Mesothelial cell of epicardium (in vitro differentiated cells): ENCODE measurements at regions not wholly inside any gene's neighbourhood (a gene's known extent, or its start where the extent isn't known, plus 50 kb on each side); places are given as distances from the start of the nearest gene placed in this dataset.

Source experiments
- DNase-seq, 2 experiments: peaks; one replicate each; pipeline ENCODE4 v3.0.0; 2021; ENCODE audit warnings: low spot score in 2 of 2; ENCODE audit not compliant: unreplicated experiment in 2 of 2
- H3K27ac Mint-ChIP-seq: 2 replicates; pipeline ENCODE4 v1.8.0; 2021; ENCODE audit warnings: mixed read lengths
- H3K27me3 Mint-ChIP-seq: 2 replicates; pipeline ENCODE4 v1.8.0; 2021; ENCODE audit warnings: low read depth, mixed read lengths
- H3K36me3 Mint-ChIP-seq: 2 replicates; pipeline ENCODE4 v1.8.0; 2021; ENCODE audit warnings: mixed read lengths
- H3K4me1 Mint-ChIP-seq: 2 replicates; pipeline ENCODE4 v1.8.0; 2021; ENCODE audit warnings: mixed read lengths
- H3K4me3 Mint-ChIP-seq: 2 replicates; pipeline ENCODE4 v1.8.0; 2021; ENCODE audit warnings: mild to moderate bottlenecking, moderate library complexity, mixed read lengths
- H3K9me3 Mint-ChIP-seq: 2 replicates; pipeline ENCODE4 v1.8.0; 2021; ENCODE audit warnings: mixed read lengths
- TF ChIP-seq, protein P1 (sequence below): fragments of 200-600 bp; sonication (generic); IDR thresholded peaks from one replicate; pipeline ENCODE4 v1.5.0; 2021; ENCODE audit warnings: antibody characterized with exemption; ENCODE audit not compliant: unreplicated experiment

DNA sequence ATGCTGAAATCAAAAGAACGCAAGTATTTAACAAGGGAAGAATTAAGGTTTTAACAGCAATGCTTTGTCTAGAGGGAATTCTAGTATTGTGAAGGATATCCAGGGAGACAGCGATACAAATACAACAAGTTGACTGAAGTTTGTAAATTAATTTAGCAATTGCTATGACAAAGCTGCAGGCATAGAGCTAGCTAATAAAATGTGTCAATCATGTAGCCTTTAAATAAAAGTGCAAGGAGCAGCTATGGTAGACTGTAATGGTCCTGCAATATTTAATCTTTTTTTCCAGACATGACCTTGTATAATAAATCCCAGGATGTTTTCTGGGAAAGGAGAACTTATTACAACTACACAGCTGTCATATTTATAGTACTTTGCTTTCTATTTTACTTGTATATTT lies 779.3 kb downstream of the SLITRK5 start:
- no peaks in the 10 kb centered on the region for H3K27me3 Mint-ChIP-seq
- DNase-seq, result no peak
- peaks cover 12% of the 10 kb centered on the region for H3K9me3 Mint-ChIP-seq
- no peaks in the 10 kb centered on the region for H3K4me1 Mint-ChIP-seq
- TF ChIP-seq, protein P1, sequence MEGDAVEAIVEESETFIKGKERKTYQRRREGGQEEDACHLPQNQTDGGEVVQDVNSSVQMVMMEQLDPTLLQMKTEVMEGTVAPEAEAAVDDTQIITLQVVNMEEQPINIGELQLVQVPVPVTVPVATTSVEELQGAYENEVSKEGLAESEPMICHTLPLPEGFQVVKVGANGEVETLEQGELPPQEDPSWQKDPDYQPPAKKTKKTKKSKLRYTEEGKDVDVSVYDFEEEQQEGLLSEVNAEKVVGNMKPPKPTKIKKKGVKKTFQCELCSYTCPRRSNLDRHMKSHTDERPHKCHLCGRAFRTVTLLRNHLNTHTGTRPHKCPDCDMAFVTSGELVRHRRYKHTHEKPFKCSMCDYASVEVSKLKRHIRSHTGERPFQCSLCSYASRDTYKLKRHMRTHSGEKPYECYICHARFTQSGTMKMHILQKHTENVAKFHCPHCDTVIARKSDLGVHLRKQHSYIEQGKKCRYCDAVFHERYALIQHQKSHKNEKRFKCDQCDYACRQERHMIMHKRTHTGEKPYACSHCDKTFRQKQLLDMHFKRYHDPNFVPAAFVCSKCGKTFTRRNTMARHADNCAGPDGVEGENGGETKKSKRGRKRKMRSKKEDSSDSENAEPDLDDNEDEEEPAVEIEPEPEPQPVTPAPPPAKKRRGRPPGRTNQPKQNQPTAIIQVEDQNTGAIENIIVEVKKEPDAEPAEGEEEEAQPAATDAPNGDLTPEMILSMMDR, result no peak
- no peak overlapping the region for H3K27ac Mint-ChIP-seq
- no peak overlapping the region for H3K4me3 Mint-ChIP-seq
- no peaks in the 10 kb centered on the region for H3K36me3 Mint-ChIP-seq

DNA sequence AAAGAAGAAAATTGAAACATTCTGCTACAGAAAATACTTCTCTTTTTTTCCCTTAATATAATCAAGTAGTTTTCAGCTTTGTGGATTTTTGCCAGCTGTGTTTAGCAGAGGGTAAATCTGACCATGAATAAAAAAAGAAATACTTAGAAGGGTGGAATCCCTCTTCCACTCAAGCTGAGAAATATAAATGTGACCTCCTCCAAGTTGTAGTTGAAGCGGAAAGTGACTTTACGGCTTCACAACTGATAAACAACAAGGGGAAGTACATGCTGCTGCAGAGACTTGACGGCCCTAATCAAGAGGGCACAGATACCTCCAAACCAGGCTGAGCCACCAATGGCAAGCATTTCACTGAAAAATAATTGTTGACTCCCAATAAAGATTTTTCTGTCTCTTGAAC lies 785.0 kb downstream of the SLITRK5 start:
- peaks cover 11% of the 10 kb centered on the region for H3K9me3 Mint-ChIP-seq

DNA sequence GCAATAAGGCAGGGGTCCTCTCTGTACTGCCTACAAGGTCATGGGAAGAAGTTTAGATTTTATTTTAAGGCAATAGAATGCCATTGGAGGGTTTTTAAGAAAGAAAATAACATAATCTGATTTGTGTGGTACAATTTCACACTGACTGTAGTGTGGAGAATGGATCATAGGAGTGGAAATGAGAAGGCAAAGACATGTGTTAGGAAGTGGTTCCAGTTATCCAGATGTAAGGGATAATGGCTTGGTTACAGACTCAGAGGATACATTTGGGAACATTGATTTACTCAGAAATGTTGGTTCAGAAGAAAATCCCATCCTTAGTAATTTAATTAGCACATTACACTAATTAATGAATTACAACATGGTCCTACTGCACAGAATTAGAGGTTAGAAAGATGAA lies 788.2 kb downstream of the SLITRK5 start:
- Mint-ChIP-seq H3K4me3 (no peak overlapping the region), H3K36me3 (no peaks in the 10 kb centered on the region), H3K27me3 (no peaks in the 10 kb centered on the region), H3K4me1 (peaks cover 19% of the 10 kb centered on the region), H3K27ac (no peak overlapping the region), H3K9me3 (peaks cover 11% of the 10 kb centered on the region)
- DNase-seq, result no peak
- TF ChIP-seq, protein P1, result no peak

More for the DNA sequence above, 785.0 kb downstream of the SLITRK5 start:
- Mint-ChIP-seq H3K4me3 (no peak overlapping the region), H3K36me3 (no peaks in the 10 kb centered on the region), H3K4me1 (peaks cover 12% of the 10 kb centered on the region), H3K27me3 (no peaks in the 10 kb centered on the region), H3K27ac (no peak overlapping the region)
- no peak for DNase-seq
- TF ChIP-seq, protein P1, result no peak

DNA sequence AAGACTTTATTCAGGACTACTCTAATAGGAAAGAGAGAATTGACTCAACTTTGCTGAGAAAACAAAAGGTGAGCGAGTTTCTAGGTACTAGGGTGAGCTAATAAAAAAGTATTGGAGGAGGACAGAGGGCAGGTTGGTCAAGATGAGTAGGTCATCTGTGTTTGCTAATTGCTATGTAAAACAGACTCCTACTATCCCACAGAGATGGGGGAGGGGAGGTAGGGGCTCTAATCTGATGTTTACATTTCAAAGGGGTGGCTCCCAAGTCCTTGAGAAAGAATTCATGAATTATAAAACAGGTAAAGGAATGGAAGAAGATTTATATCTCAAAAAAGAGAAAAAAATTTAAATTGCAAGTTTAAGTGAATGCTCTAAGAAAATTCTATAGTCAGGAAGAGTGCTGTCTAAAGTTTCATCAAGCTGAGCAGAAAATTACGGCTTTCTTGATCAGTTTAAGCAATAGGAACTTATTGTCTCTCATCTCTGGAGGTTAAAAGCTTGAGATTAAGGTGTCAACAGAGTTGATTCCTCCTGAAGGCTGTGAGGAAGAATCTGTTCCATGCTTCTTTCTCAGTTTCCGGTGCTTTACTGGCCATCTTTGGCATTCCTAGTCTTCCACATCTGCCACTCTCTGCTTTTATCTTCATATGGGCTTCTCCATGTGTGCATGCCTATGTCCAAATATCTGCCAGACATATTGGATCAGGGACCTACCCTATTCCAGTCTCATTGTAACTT lies 790.3 kb downstream of the SLITRK5 start:
- peaks cover 11% of the 10 kb centered on the region for H3K9me3 Mint-ChIP-seq
- peaks cover 17% of the 10 kb centered on the region for H3K4me1 Mint-ChIP-seq
- no peaks in the 10 kb centered on the region for H3K27me3 Mint-ChIP-seq
- H3K36me3 Mint-ChIP-seq, result no peaks in the 10 kb centered on the region
- TF ChIP-seq, protein P1, result no peak
- H3K4me3 Mint-ChIP-seq, result no peak overlapping the region
- no peak overlapping the region for H3K27ac Mint-ChIP-seq
- DNase-seq, result no peak

DNA sequence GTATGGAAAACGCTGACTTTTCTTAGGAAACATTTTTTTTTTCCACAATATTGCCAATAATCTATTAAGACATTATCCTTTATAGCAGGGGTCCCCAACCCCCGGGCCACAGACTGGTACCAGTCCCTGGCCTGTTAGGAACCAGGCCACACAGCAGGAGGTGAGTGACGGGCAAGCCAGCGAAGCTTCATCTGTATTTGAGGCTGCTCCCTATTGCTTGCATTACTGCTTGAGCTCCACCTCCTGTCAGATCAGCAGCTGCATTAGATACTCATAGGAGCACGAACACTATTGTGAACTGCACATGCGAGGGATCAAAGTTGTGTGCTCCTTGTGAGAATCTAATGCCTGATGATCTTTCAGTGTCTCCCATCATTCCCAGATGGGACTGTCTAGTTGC lies 793.7 kb downstream of the SLITRK5 start:
- no peak overlapping the region for H3K27ac Mint-ChIP-seq
- DNase-seq, result no peak
- TF ChIP-seq, protein P1, result no peak
- no peaks in the 10 kb centered on the region for H3K27me3 Mint-ChIP-seq
- H3K4me1 Mint-ChIP-seq, result peaks cover 10% of the 10 kb centered on the region
- H3K4me3 Mint-ChIP-seq, result no peak overlapping the region
- H3K9me3 Mint-ChIP-seq, result peaks cover 11% of the 10 kb centered on the region
- no peaks in the 10 kb centered on the region for H3K36me3 Mint-ChIP-seq

DNA sequence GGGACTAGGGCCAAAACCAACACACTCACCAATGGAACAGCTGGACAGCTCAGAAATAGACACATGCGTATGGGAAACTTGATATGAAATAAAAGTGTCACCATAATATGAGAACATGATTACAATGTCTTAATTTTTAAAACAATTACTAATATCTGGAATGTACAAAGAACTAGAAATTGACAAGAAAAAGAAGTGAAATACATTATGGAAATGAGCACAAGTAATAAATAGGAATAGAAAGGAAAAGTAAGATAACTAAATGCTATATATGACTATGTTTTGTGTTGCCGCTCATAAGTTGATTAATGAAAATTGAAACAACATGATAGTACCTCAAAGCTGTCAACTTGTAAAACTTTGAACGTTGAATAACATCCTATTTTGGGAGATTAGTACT lies 801.1 kb downstream of the SLITRK5 start:
- Mint-ChIP-seq H3K9me3 (no peaks in the 10 kb centered on the region), H3K27me3 (no peaks in the 10 kb centered on the region), H3K27ac (no peak overlapping the region), H3K4me1 (peaks cover 6% of the 10 kb centered on the region), H3K4me3 (no peak overlapping the region), H3K36me3 (no peaks in the 10 kb centered on the region)
- DNase-seq, result no peak
- TF ChIP-seq, protein P1, result no peak
